Gastrocnemius medialis (tissue), 4 donors: ENCODE measurements at regions not wholly inside any gene's neighbourhood (a gene's known extent, or its start where the extent isn't known, plus 50 kb on each side); places are given as distances from the start of the nearest gene placed in this dataset.
"Not testable (repeated sequence)": the region's sequence is repeated elsewhere in the genome, so short reads cannot be mapped to it uniquely, and the experiment has no call there.

ENCODE experiments used
- ATAC-seq, 2 donors: fragments of 150-250 bp; one replicate each; pipeline ENCODE4 v1.9.1; 2016
- DNase-seq, 2 donors: peaks; one replicate each; pipeline ENCODE4 v3.0.0-alpha.2; 2019
- H3K27ac ChIP-seq, 4 donors: fragments of 200-600 bp; sonication (generic); 1 replicate in 1 of 4; 2 replicates in 3 of 4; pipeline ENCODE4 v1.5.1; 2016 to 2018; ENCODE audit warnings: mild to moderate bottlenecking in 2 of 4, moderate library complexity in 1 of 4
- H3K27me3 ChIP-seq, 3 donors: fragments of 200-600 bp; sonication (generic) in 2 of 3; 1 replicate in 1 of 3; 2 replicates in 2 of 3; pipeline versions ENCODE4 v1.5.1 to v1.6.0; 2016 to 2019; ENCODE audit warnings: mild to moderate bottlenecking in 1 of 3, moderate library complexity in 1 of 3
- H3K36me3 ChIP-seq, 2 donors: fragments of 200-600 bp; sonication (generic) in 1 of 2; one replicate each; pipeline ENCODE4 v1.5.1; 2017 to 2018
- H3K4me1 ChIP-seq, 2 donors: fragments of 200-600 bp; sonication (generic) in 1 of 2; one replicate each; pipeline ENCODE4 v1.5.1; 2016 to 2017; ENCODE audit warnings: mild to moderate bottlenecking in 2 of 2
- H3K4me3 ChIP-seq, 4 donors: fragments of 200-600 bp; sonication (generic) in 3 of 4; 1 replicate in 1 of 4; 2 replicates in 3 of 4; pipeline ENCODE4 v1.5.1; 2016 to 2019; ENCODE audit warnings: mild to moderate bottlenecking in 2 of 4
- H3K9me3 ChIP-seq, 3 donors: fragments of 200-600 bp; sonication (generic) in 2 of 3; 1 replicate in 1 of 3; 2 replicates in 2 of 3; pipeline ENCODE4 v1.5.1; 2016 to 2019
- CTCF ChIP-seq, 5 experiments: fragments of 450-650 bp in 3 of 5; fragments of 200-600 bp in 2 of 5; sonication (generic) in 2 of 5; IDR thresholded peaks in 4 of 5; conservative IDR thresholded peaks in 1 of 5; 1 replicate in 4 of 5; 2 replicates in 1 of 5; pipeline ENCODE4 v1.5.1; 2016 to 2019; ENCODE audit warnings: antibody characterized with exemption in 5 of 5, mild to moderate bottlenecking in 3 of 5, moderate library complexity in 3 of 5
- POLR2A ChIP-seq, 2 donors: fragments of 450-650 bp; IDR thresholded peaks; one replicate each; pipeline ENCODE4 v1.6.1; 2017; ENCODE audit warnings: antibody characterized with exemption in 2 of 2, mild to moderate bottlenecking in 2 of 2, moderate library complexity in 2 of 2
- in situ Hi-C, 4 donors: fragments of 200-750 bp; cut with MboI; loops; one replicate each; pipeline versions ENCODE4 v1.15.0 to v1.8.0; 2017; ENCODE audit warnings: low sequenced_read_pairs in 4 of 4
- intact Hi-C: fragments of 100-400 bp; cut with DNase I; formaldehyde crosslinking; loops from one replicate; pipeline ENCODE4 v1.15.1; 2023; ENCODE audit warnings: low total_unique reads

- TF ChIP-seq CTCF (IDR thresholded peaks at IDR 0.05 in 4 of 5, conservative IDR thresholded peaks at IDR 0.05 in 1 of 5) (no peak), POLR2A (IDR thresholded peaks at IDR 0.05) (no peak)
- ATAC-seq (no peak), DNase-seq (no peak)
- no peaks in the 10 kb centered on the region for H3K9me3 ChIP-seq
- intact Hi-C loops, result no loop called here
- no peaks in the 10 kb centered on the region for H3K36me3 ChIP-seq
- in situ Hi-C loops, result no loop called here
- H3K27me3 ChIP-seq, result no peaks in the 10 kb centered on the region
- no peak overlapping the region for H3K4me3 ChIP-seq
- no peaks in the 10 kb centered on the region for H3K4me1 ChIP-seq
- H3K27ac ChIP-seq, result no peak overlapping the region
Measured at GRCh38 chr20:47440857-47441773, 60.6 kb upstream of the NCOA3 start.

GRCh38 chr20:47441774-47442150 is 59.9 kb upstream of the NCOA3 start:
- no peak for ATAC-seq
- H3K36me3 ChIP-seq, result no peaks in the 10 kb centered on the region

GRCh38 chr20:47443060-47443459 is 58.6 kb upstream of the NCOA3 start:
- ATAC-seq, H3K9me3 ChIP-seq, DNase-seq, in situ Hi-C loops, H3K36me3 ChIP-seq, H3K27ac ChIP-seq, H3K4me3 ChIP-seq, H3K4me1 ChIP-seq, intact Hi-C loops, H3K27me3 ChIP-seq: not testable (repeated sequence)

More at GRCh38 chr20:47441774-47442150, 59.9 kb upstream of the NCOA3 start:
- intact Hi-C loops, result no loop called here
- Histone ChIP-seq H3K4me3 (no peak overlapping the region), H3K4me1 (no peaks in the 10 kb centered on the region), H3K27ac (no peak overlapping the region), H3K27me3 (no peaks in the 10 kb centered on the region), H3K9me3 (no peaks in the 10 kb centered on the region)
- TF ChIP-seq POLR2A (IDR thresholded peaks at IDR 0.05), result no peak
- no peak for TF ChIP-seq CTCF (IDR thresholded peaks at IDR 0.05 in 4 of 5, conservative IDR thresholded peaks at IDR 0.05 in 1 of 5)
- DNase-seq, result no peak
- in situ Hi-C loops, result no loop called here

- Histone ChIP-seq H3K27me3 (no peaks in the 10 kb centered on the region), H3K9me3 (no peaks in the 10 kb centered on the region), H3K36me3 (no peaks in the 10 kb centered on the region), H3K27ac (no peak overlapping the region), H3K4me1 (no peaks in the 10 kb centered on the region), H3K4me3 (no peak overlapping the region)
- intact Hi-C loops (no loop called here), in situ Hi-C loops (no loop called here)
- no peak for TF ChIP-seq POLR2A (IDR thresholded peaks at IDR 0.05)
- no peak for TF ChIP-seq CTCF (IDR thresholded peaks at IDR 0.05 in 4 of 5, conservative IDR thresholded peaks at IDR 0.05 in 1 of 5)
- ATAC-seq (no peak), DNase-seq (no peak)
Measured at GRCh38 chr20:47444584-47444983, 57.1 kb upstream of the NCOA3 start.

GRCh38 chr20:47445291-47445690 is 56.4 kb upstream of the NCOA3 start:
- no peaks in the 10 kb centered on the region for H3K27me3 ChIP-seq
- H3K4me1 ChIP-seq, result no peaks in the 10 kb centered on the region
- in situ Hi-C loops, result no loop called here
- no peaks in the 10 kb centered on the region for H3K9me3 ChIP-seq
- no peak for TF ChIP-seq CTCF (IDR thresholded peaks at IDR 0.05 in 4 of 5, conservative IDR thresholded peaks at IDR 0.05 in 1 of 5)
- TF ChIP-seq POLR2A (IDR thresholded peaks at IDR 0.05), result no peak
- H3K27ac ChIP-seq, result no peak overlapping the region
- ATAC-seq (no peak), DNase-seq (no peak)
- H3K4me3 ChIP-seq, result no peak overlapping the region
- H3K36me3 ChIP-seq, result no peaks in the 10 kb centered on the region
- intact Hi-C loops, result no loop called here

- H3K9me3 ChIP-seq, H3K36me3 ChIP-seq, H3K27me3 ChIP-seq, ATAC-seq, in situ Hi-C loops, intact Hi-C loops, H3K4me1 ChIP-seq, H3K4me3 ChIP-seq, H3K27ac ChIP-seq, DNase-seq: not testable (repeated sequence)
Measured at GRCh38 chr20:47447350-47448296, 54.1 kb upstream of the NCOA3 start.
